AG10803 (cell line): ENCODE measurements at regions not wholly inside any gene's neighbourhood (a gene's known extent, or its start where the extent isn't known, plus 50 kb on each side); places are given as distances from the start of the nearest gene placed in this dataset.
A peak's percentile ranks its signal among the peaks of the same experiment; 100 is the strongest.

ENCODE experiments used
- DNase-seq: peaks from one replicate; pipeline ENCODE4 v3.0.0; 2010; ENCODE audit warnings: low read depth
- H3K4me3 ChIP-seq: 2 replicates; pipeline ENCODE4 v1.5.1; 2011; ENCODE audit warnings: mild to moderate bottlenecking, low read length, control low read depth
- TF ChIP-seq, protein P1 (sequence below): conservative IDR thresholded peaks from 2 replicates; pipeline ENCODE4 v1.5.1; 2011; ENCODE audit warnings: mild to moderate bottlenecking, low read length, control low read depth, inconsistent platforms

DNA sequence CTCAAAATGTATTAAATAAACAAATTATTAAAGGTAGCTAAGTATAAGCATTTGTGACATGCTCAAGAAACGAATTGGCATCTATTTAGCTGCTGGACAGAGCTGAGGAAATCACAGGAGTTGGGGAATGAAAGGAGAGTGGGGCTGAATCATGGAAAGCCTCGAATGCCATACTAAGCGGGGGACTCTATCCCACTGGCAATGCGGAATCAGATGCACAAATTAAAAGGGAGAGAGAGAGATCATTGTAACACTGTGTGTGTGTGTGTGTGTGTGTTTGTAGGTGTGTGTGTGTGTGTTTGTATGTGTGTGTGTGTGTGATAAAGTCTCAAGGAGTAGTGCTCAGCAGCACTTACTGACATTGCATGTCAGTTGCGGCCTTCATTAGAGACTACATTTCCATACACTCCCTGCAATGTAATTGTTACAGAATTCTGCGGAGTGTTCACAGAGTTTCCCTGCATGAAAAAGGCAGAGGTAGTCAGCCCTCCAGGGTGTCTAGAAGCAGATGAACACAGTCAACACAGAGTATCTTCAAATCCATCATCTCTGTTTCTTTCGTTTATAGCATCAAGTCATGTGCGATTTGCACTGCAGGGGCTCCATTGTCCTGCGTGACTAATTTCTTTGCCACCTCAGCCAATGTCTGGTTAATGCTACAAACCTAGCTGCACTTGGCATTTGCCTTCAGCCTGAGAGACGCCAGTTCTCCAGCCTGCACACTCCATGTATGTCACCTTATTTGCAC, 111.7 kb upstream of the CYRIA start:
- no peak for DNase-seq

DNA sequence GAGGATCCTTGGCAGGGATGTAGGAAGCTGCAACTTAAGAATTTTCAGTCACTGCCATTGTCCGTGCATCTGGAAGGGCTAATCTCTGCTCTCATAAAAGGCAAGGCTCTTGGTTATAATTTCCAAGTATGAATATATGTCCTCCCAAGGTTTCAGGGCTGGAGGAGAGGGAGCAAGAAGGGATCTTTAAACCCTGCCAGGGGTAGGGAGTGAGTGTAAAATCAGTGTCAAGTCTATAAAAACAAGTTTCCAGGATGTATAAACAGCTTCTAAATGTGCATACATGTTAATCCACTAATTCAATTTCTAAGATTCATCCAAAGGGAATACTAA, 110.2 kb upstream of the CYRIA start:
- H3K4me3 ChIP-seq, result no peak overlapping the region
- TF ChIP-seq, protein P1, sequence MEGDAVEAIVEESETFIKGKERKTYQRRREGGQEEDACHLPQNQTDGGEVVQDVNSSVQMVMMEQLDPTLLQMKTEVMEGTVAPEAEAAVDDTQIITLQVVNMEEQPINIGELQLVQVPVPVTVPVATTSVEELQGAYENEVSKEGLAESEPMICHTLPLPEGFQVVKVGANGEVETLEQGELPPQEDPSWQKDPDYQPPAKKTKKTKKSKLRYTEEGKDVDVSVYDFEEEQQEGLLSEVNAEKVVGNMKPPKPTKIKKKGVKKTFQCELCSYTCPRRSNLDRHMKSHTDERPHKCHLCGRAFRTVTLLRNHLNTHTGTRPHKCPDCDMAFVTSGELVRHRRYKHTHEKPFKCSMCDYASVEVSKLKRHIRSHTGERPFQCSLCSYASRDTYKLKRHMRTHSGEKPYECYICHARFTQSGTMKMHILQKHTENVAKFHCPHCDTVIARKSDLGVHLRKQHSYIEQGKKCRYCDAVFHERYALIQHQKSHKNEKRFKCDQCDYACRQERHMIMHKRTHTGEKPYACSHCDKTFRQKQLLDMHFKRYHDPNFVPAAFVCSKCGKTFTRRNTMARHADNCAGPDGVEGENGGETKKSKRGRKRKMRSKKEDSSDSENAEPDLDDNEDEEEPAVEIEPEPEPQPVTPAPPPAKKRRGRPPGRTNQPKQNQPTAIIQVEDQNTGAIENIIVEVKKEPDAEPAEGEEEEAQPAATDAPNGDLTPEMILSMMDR, result no peak
- DNase-seq, result no peak

More for the DNA sequence above, 111.7 kb upstream of the CYRIA start:
- TF ChIP-seq, protein P1, result no peak
- H3K4me3 ChIP-seq, result no peak overlapping the region

DNA sequence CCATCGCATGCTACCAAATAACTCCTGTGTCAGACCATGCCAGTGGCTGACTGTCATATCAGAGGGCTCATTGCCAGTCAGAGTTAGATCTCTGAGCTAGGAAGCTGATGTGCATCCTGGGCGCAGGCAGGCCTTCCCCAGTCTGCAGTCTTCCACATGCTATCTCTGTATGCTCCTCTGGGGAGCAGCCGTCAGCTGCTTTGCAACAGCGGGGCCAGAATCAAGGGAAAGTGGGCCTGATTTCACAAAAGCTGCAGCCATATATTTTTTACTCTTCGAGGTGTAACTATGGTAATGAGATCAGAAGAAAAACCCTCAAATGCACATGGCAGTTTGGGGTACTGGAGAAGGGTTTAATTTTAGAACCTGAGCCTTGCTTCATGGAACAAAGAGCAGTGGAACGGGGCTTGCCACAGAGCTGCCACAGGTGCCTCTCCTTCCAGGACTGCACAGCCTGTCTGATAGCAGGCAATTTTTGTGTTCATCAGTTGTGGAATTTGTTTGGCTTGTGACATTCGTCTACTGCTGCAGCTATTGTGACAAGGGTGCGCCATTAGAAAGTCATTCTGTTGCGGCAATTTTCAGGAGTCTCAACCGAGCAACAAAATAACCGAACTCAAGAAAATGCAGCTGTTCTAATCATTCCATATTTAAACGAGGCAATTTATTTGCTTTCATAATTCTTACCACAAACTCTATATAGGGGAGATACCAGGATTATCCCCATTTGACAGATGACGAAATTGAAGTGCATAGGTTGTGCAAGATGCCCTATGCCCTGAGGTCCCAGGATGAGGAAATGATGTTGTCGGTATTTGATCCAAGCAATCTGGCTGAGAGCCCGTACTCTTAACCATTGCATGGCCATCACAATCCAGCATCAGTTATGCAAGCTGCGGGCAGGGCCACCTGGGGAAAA, 109.6 kb upstream of the CYRIA start:
- DNase-seq, result no peak
- no peak overlapping the region for H3K4me3 ChIP-seq
- TF ChIP-seq, protein P1, result 0 out of 2 replicates have a peak, but pooled peaks have one; percentile 12

DNA sequence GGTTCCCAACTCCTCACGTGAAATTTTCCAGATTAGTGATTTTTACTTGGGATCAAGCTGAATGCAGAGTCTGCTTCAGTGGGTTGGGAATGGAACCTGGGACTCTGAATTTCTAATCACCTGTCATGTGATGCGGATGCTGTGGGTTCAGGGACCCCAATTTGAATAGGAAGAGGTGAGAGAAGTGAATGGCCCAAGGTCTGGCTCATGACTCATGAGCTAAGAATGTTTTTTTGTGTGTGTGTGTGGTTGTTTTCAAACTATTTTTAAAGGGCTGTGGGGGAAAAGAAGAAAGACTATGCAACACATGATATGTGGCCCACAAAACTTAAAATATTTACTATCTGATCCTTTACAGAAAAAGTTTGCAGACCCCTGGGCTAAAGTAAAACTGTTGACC, 108.5 kb upstream of the CYRIA start:
- TF ChIP-seq, protein P1, result no peak
- peak; percentile 5 for DNase-seq
- no peak overlapping the region for H3K4me3 ChIP-seq

DNA sequence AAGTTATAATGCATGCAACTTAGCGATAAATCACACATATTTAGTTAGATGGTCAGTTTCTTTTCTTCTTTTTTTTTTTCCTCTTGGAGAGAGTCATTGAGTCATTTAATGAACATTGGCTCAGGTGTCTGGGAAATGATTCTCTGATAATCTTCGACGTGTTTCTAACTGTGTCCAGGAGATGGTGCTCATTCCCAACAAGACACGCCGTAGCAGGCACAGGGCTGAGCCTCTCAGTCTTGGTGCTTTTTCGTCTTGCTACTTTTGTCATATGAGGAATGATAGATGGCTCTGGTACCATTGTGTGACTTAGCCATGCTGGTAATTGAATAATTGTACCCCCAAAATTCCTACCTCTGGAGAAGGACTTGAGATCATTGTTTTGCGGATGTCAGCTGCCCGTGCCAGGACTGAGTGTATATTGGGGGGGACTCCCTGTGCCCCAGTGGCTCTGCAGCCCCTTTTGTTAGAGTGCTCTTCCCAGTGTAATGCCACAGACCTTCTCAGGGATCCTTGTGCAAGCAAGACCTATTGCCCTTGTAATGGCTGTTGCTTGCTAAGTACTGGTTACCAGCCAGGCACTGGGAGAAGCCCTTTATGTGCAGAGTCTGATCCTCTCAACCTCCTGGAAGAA, 107.6 kb upstream of the CYRIA start:
- no peak overlapping the region for H3K4me3 ChIP-seq
- TF ChIP-seq, protein P1, result peak; percentile 65
- peak; percentile 42 for DNase-seq

DNA sequence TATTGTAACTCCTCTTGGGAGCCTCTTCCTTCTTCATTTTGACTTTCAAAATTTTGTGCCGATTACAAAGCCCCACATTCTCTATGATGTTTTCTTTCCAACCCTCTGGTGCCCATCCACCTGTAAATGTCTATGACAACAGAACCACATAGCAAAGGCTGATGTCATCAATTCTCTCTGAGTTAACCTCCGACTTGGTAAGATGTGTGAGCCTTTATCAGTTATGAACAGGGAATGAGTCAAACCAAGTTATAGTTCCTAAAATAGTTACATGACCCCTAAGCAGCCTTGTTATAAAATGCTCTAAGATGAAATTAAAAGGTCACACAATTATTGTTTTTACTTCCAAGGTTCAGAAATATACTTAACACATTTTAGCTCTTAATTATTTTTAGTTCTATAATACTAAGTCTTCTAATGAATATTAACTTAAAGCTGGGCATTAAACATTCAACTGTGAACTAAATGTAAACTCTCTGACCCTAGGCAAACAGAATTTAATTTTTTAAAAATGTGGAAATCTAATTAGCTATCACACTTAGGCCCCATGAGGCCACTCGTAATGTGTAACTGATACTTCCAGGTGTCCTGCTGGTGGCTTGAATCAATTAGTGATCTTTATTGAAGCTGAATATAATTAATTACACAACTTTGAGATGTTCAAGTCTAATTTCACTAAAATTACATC, 102.3 kb upstream of the CYRIA start:
- no peak for DNase-seq

More for the DNA sequence above, 102.3 kb upstream of the CYRIA start:
- TF ChIP-seq, protein P1, result no peak
- H3K4me3 ChIP-seq, result no peak overlapping the region
